PC-3 (cell line): ENCODE measurements at regions not wholly inside any gene's neighbourhood (a gene's known extent, or its start where the extent isn't known, plus 50 kb on each side); places are given as distances from the start of the nearest gene placed in this dataset.

Experiments
- CTCF ChIP-seq: fragments of 300-600 bp; sonication (generic); conservative IDR thresholded peaks from 2 replicates; pipeline ENCODE4 v1.5.1; 2017; ENCODE audit warnings: antibody characterized with exemption, low read depth, mild to moderate bottlenecking, low read length
- EZH2 ChIP-seq: fragments of 300-600 bp; sonication (generic); IDR thresholded peaks from one replicate; pipeline ENCODE4 v1.6.1; 2017; ENCODE audit warnings: antibody characterized with exemption, mild to moderate bottlenecking, low read length; ENCODE audit not compliant: unreplicated experiment
- EZH2phosphoT487 ChIP-seq: fragments of 300-600 bp; sonication (generic); IDR thresholded peaks from 2 replicates; pipeline ENCODE4 v1.6.1; 2018; ENCODE audit warnings: mild to moderate bottlenecking, antibody characterized with exemption, low read length, borderline replicate concordance

- TF ChIP-seq CTCF (no peak), EZH2 (no peak), EZH2phosphoT487 (no peak)
Measured at GRCh38 chr11:130571947-130572584, 123.6 kb downstream of the ADAMTS15 start.
